ENCODE measurements at regions not wholly inside any gene's neighbourhood (a gene's known extent, or its start where the extent isn't known, plus 50 kb on each side); places are given as distances from the start of the nearest gene placed in this dataset.

- DNase-seq, result no peak
Observed at GRCh38 chr2:58971511-58972360, 730.6 kb upstream of the FANCL start.

DNA sequence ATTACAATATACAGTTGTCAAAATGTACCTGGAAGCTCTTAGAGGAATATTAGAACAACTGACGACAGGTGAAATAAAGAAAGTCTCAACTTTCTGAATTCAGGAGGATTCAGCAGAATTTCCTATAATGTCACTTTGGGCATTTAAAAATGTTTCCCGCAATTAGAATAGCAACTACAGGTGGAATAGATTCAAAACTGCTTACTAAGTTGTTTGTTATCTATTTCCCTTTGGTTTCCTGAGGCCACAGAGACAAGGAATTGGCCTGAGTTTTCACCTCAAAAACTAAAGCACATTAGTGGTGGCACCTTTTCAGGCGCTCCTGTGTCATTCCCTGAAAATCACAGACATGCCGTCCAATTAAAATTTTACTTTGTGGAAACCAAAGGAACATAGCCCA, 729.2 kb upstream of the FANCL start:
- no peak for DNase-seq

- DNase-seq, result no peak
Observed at GRCh38 chr2:58968885-58969284, 727.8 kb upstream of the FANCL start.

DNA sequence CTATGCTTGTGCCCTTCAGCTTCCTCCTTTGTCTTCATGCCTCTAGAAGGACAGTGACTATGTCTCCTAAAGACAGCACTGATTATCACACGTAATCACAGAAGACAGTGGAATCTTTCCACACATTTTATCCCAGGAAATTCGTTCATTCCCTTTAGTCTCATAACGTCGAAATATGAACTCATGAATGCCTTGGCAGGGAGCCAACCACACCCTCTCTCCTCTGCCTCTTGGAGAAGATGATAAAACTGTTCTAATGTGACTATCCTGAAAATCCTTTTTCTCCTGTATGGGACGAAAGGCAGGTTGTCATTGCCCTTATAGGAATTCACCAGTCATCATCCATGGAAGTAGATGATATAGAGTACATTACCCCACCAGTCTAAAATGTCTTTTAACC, 726.6 kb upstream of the FANCL start:
- DNase-seq, result no peak

- no peak for DNase-seq
Observed at GRCh38 chr2:58965602-58966001, 724.5 kb upstream of the FANCL start.

- DNase-seq, result no peak
Observed at GRCh38 chr2:58959996-58960395, 718.9 kb upstream of the FANCL start.

GRCh38 chr2:58957188-58957840, 716.2 kb upstream of the FANCL start:
- no peak for DNase-seq

GRCh38 chr2:58954880-58955385, 713.8 kb upstream of the FANCL start:
- DNase-seq, result no peak

GRCh38 chr2:58951722-58952121, 710.6 kb upstream of the FANCL start:
- no peak for DNase-seq

DNA sequence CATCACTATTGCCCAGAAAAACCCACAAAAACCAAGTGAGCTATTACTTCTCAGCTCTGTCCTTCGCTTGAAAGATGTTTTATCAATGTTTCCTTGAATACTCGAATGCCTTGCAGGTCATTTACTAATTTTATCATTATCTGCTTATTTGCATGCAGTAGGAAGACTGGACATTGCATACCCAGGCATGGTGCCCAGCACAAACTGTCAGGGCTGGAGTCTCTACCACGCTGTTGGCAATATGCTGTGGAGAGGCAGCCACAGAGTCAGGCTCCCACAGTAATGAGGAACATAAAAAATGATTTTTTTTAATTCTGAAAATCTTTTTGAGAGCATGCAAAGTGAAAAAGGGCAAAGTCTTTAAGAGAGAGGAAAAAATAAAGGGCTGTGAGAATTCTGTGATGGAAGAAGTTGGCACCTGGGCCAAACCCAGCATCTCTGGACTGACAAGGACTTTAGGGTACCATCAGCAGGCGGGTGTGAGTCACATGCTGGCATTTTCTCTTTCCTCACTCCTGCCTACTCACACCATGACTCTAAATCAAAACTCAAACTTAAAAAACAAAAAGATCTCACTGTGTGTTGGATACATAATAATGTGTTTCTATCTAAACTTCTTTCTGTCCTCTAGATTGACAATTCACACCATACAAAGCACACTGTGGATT, 709.8 kb upstream of the FANCL start:
- DNase-seq, result no peak

GRCh38 chr2:58939388-58939787, 698.3 kb upstream of the FANCL start:
- no peak for DNase-seq

- DNase-seq, result no peak
Observed at GRCh38 chr2:58938988-58939387, 697.9 kb upstream of the FANCL start.

- DNase-seq, result no peak
Observed at GRCh38 chr2:58932801-58933200, 691.7 kb upstream of the FANCL start.

GRCh38 chr2:58930537-58930936, 689.4 kb upstream of the FANCL start:
- no peak for DNase-seq

DNA sequence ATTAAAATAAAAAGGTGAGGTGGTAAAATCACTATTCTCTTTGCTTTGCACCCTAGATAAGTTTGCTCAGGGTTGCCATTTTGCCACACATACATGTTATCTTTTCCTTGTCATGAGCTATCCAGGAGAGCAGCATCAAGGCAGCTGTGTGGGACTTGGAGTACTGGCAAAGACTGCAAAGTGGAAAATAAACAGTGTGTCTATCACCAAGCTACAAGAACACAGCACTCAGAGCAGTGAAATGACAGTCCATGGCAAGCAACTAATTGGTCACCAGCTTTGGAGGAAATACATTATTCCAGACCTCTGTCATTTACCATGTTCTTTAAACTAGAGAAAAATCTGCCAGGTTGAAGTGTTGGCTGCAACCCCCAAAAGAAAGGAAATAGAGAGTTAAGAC, 687.8 kb upstream of the FANCL start:
- DNase-seq, result no peak

- no peak for DNase-seq
Observed at GRCh38 chr2:58928391-58928790, 687.3 kb upstream of the FANCL start.

DNA sequence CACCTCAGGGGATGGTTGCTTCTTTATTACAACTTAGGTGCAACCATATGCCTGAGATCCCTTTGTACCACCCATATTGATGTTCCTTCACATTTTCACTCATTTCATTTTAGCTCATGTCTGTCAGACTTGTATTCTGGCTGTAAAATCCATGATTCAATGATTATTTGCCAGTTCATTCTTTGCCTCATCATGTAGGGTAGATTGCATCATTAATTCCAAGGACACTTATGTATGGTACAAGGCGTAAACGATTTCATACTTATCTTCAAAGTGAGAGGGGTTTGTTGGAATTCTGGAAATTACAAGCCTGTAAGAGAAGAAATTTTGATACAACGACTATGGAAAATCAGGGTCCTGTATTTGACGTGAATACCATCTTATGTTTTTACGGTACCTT, 685.0 kb upstream of the FANCL start:
- no peak for DNase-seq

- DNase-seq, result no peak
Observed at GRCh38 chr2:58925676-58926081, 684.6 kb upstream of the FANCL start.

GRCh38 chr2:58923869-58924268, 682.7 kb upstream of the FANCL start:
- DNase-seq, result peak; percentile 91

GRCh38 chr2:58922245-58922644, 681.1 kb upstream of the FANCL start:
- no peak for DNase-seq

- no peak for DNase-seq
Observed at GRCh38 chr2:58921676-58922075, 680.6 kb upstream of the FANCL start.

- DNase-seq, result no peak
Observed at GRCh38 chr2:58920001-58920400, 678.9 kb upstream of the FANCL start.

- DNase-seq, result no peak
Observed at GRCh38 chr2:58919316-58919715, 678.2 kb upstream of the FANCL start.

- DNase-seq, result peak; percentile 85
Observed at GRCh38 chr2:58918141-58918540, 677.0 kb upstream of the FANCL start.

Data from islet precursor cell (in vitro differentiated cells).